Lung microvascular endothelial cell (primary cell): ENCODE measurements at regions not wholly inside any gene's neighbourhood (a gene's known extent, or its start where the extent isn't known, plus 50 kb on each side); places are given as distances from the start of the nearest gene placed in this dataset.
"Not testable (repeated sequence)": the region's sequence is repeated elsewhere in the genome, so short reads cannot be mapped to it uniquely, and the experiment has no call there.

ENCODE experiments used
- DNase-seq, 2 donors: peaks; one replicate each; pipeline versions ENCODE4 v3.0.0 to v3.0.0-alpha.2; 2010; ENCODE audit warnings: low read depth in 2 of 2

DNA sequence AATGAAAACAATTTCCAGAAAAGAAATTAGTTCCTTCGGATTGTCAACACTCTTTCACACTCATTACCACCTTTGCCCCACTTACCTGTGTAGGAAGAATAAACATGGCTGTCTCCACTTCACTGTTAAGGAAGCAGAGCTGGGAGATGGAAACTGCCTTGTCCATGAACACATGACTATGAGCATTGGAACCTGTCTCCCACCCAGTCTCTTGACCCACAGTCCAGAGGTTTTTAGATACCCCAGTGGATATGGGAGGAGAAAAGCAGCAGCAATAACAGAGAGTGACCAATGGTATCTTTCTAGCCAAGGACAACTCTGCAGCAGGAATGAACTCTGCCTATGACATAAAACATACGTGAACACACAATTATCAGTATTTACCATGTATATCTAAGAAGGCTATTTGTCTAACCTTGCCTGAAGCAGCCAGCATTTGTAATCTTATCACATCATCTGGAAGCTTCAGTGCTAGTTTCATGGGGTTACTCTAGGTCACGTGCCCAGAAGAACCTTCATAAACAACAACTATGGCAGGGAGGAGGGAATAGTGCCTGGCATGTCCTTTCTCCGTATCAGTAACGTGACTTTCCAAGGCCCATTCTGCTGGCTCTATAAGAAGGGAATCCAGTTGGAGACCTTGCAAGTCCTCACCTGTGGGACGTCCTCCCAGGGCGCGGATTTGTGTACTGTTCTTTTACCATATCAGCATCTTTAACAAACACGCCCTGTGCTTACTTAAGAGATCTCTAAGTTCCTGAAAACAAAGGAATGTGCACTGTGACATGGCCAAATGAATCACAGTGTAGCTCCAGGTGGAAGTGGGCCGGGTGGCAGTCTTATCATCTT is 221.8 kb upstream of the UBL3 start:
- DNase-seq = no peak

DNA sequence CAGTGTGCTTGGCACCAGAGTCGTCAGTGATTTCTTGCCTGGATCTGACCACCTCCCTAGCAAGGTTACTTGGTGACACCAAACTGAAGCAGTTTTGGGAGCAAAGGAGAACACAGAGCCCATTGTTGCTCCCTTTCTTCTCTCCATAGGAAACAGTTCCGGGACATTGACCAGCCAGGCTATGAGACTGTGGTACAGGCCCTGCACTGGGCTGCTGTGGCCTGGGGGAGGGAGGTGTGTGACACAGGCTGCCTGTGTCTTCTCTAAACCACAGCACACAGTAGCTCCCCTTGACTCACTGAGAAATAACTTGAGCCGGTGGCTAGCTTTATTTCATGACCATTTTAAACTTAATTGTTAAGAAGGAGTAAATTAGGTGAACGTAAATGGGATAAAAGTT is 214.8 kb upstream of the UBL3 start:
- no peak for DNase-seq

DNA sequence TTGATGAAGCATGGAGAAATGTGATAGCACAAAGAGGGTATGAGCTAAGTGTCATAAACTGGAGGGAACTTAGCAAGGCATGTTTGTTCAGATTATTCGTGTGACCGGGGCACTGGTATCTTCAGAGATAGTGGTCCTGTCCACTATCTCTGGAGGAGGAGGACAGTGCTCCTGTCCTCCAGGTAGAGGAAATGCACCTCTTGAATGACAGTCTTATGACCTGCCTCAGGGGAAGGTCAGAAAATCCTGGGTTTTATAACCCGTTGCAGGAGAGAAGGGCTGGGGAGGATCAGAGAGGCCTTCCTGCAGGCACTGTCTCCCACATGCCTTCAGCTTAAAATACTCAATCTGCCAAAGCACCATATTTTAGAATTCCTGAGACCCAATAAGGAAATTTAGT is 213.5 kb upstream of the UBL3 start:
- no peak for DNase-seq

DNA sequence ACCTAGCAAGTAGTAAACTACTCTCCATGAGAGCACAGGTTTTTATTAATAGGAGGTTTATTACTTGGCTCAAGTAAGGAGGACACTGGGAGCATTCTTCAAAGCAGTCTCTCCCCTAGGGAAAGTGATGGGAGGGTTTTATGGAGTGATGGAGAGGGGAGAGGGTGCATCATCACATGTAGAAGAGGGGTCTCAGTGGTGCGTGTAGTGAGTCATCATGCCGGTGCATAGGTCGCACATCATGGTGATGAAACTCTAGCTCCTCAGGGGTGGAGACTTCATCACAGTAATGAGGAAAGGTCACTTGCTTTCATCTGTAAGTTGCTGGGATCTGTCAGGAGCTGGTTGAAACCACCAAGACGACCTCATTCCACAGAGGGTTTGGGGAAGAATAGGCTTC is 210.8 kb upstream of the UBL3 start:
- no peak for DNase-seq

DNA sequence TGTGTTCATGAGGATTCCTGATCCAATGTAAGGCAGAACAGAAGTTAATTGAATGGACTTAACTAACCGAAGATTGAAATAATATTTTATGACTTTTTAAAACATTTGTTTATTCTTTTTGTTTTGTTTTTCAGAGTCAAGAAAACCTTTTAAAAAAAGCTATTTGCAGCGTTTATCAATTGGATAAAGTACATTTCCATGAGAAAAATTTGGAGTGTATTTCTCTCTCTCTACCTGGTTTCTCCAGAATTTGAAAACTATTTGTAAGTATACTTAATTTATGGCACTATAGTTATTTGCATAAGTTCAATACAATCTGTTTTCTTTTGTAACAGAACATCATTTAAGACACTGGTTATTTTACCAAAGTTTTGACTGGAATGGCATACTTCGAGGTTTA is 208.0 kb upstream of the UBL3 start:
- no peak for DNase-seq

DNA sequence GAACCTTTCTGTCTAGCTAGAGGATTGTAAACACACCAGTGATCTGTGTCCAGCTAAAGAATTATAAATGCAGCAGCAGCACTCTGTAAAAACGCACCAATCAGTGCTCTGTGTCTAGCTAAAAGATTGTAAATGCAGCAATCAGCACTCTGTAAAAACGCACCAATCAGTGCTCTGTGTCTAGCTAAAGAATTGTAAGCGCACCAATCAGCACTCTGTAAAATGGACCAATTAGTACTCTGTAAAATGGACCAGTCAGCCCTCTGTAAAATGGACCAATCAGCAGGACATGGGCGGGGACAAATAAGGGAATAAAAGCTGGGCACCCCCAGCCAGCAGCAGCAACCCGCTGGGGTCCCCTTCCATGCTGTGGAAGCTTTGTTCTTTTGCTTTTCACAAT is 204.1 kb upstream of the UBL3 start:
- DNase-seq = not testable (repeated sequence)

DNA sequence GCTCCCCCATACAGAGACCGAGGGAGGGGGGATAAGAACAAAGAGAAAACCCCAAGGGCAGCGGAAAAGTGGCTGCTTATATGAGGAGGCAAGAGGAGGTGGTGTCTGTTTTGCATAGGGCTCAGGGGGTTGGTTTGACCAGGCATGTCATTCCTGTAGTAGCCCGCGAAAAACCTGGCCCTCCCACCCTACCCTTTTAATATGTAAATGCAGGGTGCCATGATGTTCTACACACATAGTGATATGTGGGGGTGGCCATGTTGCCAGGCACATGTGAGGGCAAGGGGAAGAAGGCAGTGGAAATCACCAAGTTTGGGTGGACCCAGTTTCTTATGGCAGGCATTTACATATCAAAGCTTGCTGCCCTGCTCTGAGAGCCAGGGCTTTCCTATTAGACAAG is 203.5 kb upstream of the UBL3 start:
- DNase-seq = no peak

DNA sequence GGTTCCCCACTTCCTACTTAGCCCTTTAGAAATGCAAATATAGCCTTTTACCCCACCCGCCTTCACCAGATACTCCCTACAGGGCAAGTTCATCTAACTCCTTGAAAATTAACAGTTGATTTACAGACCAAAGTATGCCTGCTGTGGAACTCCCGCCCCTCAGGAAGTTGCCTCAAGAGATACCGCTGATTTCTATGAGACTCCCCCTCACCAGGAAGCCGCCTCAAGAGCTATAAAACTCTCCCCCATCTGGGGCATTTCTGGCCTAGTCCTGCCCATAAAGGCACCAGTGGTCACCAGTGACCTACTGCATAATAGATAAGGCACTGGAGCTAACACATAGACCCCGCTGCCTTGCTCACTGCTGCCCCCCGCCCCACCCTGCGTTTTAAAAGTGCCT is 201.7 kb upstream of the UBL3 start:
- no peak for DNase-seq

DNA sequence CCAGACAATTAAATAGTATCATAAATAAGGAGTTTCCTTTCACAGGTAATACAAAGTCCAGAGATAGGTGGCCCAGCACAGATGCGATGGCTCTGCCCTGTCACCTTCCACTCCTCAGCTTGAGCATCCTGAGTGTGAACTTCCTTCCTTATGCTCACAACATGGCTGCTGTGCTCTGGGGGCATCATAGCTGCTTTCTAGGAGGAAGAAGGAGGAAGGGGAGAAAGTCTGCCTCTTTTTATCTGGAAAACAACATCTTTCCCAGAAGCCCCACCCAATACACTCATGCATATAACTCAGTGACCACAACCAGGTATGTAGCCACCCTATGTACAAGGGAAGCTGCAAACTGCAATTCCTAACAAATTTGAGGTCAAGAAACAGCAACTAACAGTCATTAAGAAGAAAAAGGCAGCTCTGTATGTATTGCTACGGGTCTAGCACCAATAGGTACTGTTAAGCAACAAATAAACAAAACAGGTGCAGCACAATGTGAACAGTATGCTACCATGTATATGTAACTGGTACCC is 201.2 kb upstream of the UBL3 start:
- DNase-seq = no peak

DNA sequence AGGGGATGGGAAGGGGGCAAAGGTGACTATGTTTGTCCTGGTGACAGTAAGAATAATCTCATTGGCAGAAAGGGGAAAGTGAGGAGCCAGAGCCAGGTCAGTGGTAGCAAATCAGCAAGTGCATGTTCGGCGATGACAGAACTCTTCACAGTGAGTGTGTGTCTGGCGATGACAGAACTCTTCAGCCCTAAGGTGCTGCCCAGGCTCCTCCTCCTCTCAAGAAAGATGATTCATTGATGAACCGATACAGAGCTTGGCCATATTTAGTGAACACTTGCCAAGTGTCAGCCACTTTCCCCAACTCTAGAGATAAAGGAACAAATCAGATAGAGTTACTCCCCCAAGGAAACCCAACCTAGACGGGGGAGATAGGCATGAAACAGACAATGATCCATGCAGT is 199.3 kb upstream of the UBL3 start:
- DNase-seq = no peak

DNA sequence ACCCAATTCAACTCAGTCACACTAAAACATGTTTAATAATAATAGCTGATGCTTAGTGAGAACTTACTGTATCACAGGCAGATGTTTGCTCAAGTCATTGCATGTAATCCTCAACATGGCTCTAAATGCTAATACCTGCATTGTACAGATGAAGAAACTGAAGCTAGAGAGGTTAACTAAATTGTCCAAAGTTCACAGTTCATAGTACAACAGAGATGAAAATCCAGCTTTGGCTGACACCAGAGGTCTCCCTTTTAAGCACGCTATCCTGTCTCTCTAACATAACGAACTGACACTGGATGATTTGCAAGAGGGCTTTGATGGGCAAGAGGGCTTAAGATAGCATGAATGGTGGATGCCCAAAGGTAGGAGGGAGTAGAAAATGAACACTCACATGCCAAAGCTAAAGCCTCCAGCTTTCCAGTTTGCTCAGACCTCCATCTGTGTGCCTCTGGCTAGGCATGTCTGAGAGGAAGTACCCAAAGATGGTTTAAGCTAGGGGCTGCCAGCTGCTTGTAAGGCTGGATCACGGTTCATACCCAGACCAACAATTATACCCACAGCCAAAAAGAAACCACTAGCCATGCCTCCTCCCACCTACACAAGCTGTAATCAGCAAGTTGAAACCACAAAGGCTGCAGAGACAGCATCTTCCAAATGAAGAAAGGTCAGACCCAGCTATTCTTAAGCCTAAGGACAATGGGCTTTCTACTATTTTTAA is 196.9 kb upstream of the UBL3 start:
- DNase-seq = no peak

DNA sequence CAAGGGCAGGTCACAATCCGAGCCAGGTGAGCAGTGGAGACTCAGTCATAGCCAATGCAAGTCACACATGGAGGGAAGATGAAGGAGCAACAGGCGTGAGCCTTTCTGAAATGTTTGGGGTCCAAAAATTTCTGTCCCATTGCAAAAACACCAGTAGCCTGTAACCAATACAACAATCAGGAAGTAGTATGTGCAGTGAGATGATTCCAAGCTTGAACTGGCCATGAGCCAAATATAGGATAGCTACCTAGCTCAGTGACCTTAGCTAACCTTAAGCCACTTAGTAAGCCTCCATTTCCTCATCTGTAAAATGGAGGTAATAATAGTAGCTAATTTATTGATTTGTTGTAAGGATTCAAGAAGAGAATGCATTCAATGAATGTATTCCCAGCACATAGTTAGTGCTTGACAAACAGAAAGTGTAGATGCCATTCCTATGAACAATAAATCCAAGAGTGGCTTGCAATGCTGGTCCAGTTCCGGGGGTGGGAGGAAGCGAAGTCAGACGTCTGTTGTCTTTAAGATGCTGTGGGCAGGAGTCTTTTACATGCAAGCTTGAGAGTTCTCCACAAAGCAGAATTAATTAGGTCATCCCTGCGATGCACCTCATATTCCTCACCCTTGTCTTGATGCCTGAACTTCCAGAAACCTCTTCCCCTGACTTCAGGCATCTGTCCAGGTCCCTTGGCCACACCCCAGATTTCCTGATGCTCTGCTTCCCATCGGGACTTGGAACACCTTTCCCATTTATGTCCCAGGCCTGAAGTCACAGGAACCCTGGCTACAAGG is 195.7 kb upstream of the UBL3 start:
- peak in 1 of 2 donors; percentile 17 for DNase-seq

DNA sequence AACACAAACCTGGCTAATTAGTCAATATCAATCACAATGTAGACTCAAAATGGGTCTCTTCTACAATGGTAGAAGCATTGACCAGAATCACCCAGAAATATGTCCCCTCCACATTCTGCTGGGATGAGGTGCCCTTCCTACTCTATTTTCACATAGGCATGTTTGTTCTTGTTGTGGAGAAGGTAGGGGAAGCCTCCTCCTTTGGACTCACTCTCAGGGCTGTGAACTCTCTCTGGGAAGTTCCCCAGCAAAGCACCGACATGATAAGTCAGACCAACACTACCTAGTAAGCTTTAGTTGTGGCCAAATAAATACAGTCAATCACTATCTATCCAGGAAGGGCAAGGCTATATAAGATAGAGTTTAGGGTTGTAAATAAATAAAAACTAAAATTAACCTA is 194.5 kb upstream of the UBL3 start:
- DNase-seq = no peak

DNA sequence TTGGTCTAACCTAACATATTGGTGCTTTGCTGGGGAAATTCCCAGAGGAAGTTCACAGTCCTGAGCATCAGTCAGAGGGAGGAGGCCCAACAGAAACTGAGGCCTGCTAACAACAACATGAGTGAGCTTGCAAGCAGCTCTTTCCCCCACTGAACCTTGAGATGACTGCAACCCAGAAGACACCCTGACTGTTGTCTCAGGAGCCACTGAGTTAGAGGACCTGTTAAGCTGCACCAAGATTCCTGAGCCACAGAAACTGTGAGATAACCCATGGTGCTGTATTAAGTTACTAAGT is 193.2 kb upstream of the UBL3 start:
- no peak for DNase-seq

DNA sequence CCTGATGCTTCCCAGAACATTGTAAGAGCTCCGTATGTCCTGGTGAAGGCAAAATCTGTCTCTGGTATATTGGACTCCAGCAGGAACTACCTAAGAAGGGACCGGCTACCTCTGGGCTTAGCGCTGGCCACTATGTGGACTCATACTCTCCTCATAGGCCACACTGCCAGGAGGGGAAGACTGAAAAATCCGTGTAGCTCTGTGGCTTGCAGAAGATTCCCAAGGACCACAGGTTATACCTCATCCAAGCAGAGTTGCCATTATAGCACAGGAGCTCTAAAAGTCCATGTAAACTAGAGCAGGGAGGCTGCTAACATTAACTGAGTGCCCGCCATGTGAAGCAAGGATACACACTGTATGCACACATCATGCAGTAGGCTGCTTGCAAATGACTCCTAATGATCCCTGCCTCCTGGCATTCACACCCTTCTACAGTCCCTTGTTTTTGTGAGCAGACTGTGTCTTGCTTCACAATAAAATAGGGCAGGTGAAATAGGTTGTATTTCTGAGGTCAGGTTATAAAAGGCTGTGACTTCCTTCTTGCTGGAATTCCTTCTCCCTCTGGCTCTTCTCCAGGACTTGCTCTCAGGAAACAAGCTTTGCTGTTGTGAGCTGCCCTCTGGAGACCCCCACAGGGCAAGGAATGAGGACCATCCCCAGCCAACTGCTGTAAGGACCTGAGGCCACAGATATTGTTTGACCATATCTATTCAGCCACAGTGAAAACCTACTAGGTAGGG is 192.6 kb upstream of the UBL3 start:
- no peak for DNase-seq

DNA sequence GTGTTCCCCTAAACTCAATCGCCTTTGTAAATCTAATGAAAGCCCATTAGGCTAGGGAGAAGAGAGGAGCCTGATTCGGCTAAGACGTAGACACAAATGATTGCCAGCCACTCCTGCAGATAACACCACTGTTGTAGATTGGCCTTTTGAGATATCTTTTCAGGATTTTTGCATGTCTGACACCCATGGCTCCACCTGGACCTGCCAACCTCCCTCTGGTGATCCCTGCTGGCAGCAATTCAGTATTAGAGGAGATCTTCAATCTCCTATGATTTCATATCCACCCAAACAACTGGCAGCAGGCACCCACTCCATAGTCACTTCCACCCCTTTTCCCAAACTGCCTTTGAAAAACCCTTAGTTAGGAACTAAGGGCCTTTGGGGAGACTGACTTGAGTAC is 191.9 kb upstream of the UBL3 start:
- DNase-seq = no peak

DNA sequence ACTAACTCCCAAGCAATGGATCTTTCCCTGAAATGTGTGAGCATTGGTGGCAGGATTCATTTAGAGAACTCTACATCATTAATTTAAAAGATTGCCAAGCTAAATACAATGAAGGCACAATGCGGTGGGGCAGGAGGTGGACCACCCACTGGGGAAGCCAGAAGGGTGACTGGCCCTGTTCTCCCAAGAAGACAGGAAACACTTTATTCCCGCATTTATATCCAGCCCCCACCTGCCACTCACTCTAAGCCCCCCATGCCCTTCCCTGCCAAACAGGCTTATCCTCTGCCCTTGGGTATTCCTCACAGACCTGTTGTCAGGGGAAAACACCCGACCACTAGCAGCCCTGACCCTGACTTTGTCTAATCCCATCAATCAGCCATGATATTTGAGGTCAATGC is 189.1 kb upstream of the UBL3 start:
- no peak for DNase-seq

DNA sequence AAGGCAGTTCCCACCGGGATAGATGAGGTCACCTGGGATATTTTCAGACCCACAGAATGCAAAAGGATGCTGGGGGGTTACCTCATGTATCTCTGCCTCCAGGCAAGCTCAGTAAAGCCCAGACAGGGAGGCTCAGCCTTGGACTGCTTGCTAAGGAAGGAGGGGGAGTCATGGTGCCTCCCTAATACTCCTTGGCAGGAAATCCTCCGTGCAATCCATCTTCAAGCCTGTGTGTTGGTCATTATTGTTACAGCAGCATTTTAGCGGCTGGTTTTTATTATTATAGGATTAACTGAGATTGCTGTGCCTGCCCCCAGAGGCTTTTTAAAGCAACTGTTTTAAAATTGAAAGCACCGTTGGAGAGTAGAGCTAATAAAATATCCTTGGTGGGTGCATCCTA is 188.5 kb upstream of the UBL3 start:
- no peak for DNase-seq

DNA sequence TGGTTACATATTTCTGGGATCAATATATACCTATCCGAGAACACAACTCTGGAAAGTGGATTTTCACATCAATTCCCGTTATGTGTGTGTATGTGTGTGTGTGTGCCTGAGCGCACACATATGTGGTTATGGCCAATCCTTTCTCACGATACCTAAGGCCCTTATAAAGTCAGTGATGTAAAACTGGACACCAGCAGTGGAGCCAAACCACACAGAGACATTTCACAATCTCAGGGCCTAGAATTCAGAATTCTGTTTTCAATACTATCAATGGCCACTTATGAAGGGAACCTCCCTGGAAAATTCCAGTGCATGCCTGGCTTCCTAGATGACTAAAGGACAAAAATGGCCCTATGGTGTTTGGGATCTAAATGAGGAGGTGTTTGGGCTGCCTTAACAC is 187.3 kb upstream of the UBL3 start:
- no peak for DNase-seq

DNA sequence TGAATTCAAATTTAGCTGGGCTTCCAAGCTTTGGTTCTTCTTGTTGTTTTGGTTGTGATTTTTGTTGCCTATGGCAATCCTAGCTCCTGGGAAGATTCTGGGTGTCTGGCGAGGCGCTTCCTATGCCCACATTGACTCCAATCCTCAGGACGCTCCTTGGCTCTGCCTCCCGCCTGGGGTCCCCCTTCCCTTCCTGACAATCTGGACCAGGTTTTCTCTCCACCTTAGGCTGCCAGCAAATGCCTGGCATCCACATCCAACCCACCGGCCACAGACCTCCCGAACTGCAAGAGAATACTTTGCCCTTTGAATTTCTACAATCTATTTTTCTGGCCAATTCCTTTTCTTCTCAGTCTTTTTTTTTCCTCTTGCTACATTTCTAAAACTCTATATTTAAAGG is 186.9 kb upstream of the UBL3 start:
- DNase-seq = no peak

DNA sequence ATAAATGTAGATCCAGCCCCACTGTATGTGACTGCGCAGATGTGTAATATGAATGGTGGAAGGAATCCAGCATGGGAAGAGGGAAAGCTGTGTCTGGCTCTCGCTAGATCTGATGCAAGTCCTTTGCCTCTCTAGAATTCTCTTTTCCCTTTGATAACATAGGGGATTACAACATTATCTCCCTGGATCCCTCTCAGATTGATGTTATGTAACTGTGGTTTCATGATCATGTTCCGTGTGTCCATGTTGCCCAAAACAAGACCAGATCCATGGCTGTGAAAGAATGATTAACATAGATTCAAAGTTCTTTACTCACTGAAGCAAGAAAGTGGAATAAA is 184.0 kb upstream of the UBL3 start:
- no peak for DNase-seq
